ENCODE measurements at regions not wholly inside any gene's neighbourhood (a gene's known extent, or its start where the extent isn't known, plus 50 kb on each side); places are given as distances from the start of the nearest gene placed in this dataset.
"Not testable (repeated sequence)": the region's sequence is repeated elsewhere in the genome, so short reads cannot be mapped to it uniquely, and the experiment has no call there.

- no peak for DNase-seq (ENCODE audit: low spot score)
These were observed 350.7 kb upstream of the DCN start for GRCh38 chr12:91533366-91533765.

DNA sequence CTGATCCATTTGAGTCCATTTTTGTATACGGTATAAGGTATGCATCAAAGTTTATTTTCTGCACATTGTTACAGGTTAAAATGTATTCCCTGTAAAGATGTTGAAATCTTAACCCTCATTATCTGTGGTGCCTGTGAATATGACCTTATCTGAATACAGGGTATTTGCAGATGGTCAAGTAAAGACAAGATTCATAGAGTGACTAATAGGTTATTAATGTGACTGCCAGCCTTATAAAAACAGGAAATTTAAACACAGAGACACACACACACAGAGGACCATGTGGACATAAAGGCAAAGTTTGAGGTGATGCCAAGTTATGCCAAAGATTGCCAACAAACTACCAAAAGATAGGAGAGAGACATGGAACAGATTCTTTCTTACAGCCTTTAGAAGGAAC, 347.2 kb upstream of the DCN start:
- DNase-seq (ENCODE audit: low spot score) = no peak

GRCh38 chr12:91523831-91524230, 341.2 kb upstream of the DCN start:
- no peak for DNase-seq (ENCODE audit: low spot score)

GRCh38 chr12:91516695-91517047, 334.1 kb upstream of the DCN start:
- no peak for DNase-seq (ENCODE audit: low spot score)

GRCh38 chr12:91515944-91516694, 333.5 kb upstream of the DCN start:
- no peak for DNase-seq (ENCODE audit: low spot score)

- no peak for DNase-seq (ENCODE audit: low spot score)
These were observed 330.7 kb upstream of the DCN start for GRCh38 chr12:91513313-91513712.

DNA sequence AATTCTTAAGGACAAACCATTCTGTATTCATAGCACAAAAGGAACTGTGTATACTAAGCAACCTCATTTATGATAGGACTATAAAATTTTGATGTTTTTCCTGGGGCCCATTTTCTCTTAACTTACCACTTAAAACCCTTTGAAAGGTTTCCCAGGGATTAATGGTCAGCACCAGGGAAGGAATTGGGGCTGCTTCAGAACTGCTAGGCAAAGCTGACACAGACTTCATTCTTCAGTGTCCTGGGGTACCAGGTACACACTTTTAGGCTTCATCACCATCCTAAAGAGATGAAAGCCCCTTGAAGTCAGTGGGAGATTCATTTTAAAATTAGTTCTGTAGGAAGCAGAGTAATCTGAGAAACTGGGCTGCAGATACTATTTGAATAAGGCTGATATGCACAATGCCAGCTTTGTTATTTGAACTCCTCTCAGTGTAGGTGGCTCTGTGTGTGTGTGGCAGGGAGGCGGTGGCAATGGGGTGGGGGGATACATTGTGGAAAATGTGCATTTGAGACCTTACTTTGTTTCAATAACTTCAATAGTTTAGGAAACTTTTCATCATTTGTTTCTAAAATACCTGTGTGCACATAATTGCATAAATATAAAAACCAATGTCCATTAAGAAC, 329.3 kb upstream of the DCN start:
- DNase-seq (ENCODE audit: low spot score) = no peak

- no peak for DNase-seq (ENCODE audit: low spot score)
These were observed 325.1 kb upstream of the DCN start for GRCh38 chr12:91507754-91508153.

- DNase-seq (ENCODE audit: low spot score) = no peak
These were observed 323.8 kb upstream of the DCN start for GRCh38 chr12:91506452-91506851.

DNA sequence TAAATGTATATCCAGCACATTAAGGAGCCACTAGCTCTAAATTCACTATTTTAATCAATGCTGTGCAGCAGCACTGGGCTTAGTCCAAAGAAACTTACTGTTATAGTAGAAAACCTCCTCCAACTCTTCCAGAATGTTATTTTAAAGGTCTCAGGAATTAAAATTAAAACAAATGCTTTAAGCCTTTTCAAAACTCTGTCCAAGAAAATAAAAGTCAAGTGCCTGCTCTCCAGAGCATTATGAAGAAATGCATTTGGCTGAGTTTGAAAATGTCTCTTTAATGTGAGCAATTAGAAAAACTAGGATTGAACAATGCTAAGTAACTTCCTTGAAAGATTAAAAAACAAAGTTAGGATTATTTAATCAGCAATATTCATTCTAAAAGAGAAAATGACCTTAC, 322.4 kb upstream of the DCN start:
- DNase-seq (ENCODE audit: low spot score) = no peak

- DNase-seq (ENCODE audit: low spot score) = no peak
These were observed 319.6 kb upstream of the DCN start for GRCh38 chr12:91502208-91502607.

GRCh38 chr12:91496337-91496736, 313.7 kb upstream of the DCN start:
- DNase-seq (ENCODE audit: low spot score) = no peak

DNA sequence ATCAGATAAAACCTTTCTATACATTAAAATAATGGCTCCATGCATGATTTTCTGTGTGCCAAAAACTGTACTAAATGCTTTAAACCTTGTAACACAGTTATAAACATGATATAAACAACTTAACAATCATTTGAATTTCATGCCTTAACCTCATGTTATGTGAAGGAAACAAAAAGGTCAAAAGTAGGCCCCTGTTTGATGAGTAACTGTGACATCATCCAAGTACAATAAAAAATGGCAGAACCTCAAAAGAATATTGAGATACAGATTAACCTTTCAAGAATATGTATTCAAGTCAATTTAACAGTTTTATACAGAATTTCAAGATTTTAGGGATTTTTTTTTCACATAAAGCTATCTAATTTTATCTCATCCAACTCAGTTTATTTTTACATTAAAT, 310.7 kb upstream of the DCN start:
- DNase-seq (ENCODE audit: low spot score) = no peak

DNA sequence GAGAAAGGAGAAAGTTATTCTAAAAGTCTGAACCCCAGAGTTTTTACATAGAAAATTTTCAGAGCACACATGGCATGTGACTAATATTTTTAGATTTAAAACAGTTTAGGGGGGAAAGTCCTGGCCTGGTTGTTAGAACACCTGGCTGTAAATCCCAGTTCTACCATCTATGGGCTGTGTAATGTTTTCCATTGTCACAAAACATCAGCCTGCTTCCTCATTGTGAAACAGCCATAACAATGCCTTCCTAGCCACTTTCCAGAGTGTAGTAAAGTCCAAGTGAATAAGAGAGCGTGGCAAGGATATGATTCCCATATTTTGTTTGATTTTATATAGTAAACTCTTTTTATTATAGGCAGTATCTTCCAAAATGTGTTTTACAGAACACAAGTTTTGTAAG, 310.0 kb upstream of the DCN start:
- DNase-seq (ENCODE audit: low spot score) = no peak

DNA sequence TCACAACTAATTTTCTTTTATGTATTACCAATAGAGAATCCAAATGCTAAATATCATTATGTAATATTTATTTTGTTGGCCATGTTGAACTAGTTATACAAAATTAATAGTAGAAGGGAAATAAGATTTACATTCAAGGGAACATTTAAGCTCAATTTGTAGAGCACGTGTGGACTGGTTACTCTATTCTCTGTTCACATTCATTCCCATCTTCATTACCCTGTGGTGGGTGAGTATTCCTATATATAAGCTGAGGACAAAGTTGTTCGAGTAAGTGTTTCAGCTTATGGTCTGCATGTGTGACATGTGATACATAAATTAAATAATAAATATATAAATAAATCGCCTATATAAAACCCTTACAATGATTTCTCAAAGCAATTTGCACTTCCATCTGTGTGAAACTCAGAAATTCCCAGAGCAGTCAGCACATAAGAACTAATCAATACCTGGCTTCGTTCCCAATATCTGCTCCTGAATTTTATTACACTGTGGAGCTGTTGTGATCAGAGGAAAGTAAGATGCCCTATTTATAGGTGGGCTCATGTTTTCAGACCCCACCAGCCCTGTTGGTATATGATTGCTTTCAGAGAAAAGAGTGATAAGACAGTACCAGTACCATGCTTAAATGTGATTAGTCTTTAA, 308.2 kb upstream of the DCN start:
- DNase-seq (ENCODE audit: low spot score) = no peak

DNA sequence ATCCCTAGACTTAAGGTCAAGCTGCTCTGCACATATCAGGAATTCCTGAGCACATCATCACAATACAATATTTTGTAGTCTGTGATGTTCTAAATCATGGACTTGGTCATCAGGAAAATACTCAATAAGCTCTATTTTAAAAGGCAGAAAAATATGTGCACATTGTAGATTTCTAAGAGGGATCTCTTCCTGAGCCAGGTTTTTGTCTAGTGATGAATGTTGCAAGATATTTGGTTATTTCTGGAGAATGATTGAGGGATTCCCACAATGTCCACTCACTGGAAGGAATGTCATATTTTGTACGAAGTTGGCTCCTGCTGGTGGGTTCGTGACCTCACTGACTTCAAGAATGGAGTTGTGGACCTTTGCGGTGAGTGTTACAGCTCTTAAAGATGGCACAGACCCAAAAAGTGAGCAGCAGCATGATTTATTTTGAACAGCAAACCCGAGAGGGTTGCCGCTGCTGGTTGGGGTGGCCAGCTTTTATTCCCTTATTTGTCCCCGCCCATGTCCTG, 300.9 kb upstream of the DCN start:
- DNase-seq (ENCODE audit: low spot score) = no peak

DNA sequence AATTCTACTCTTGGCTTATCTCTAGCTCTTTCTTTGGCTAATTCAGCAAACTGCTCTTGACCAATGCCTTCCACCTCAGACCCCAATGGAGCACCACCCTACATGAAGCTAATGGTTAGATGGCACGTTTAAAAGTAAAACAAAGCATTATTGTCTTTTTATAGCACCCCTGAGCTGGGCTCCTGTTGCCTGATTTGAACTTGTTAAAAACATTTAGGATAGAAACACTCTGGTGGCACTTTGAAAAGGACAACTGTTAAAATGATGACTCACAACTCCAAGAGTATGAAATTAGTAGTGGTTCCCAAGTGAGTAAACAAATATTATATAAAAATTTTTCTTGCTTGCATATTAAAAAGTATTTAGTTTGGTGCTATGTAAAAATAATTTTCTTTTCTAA, 299.6 kb upstream of the DCN start:
- no peak for DNase-seq (ENCODE audit: low spot score)

DNA sequence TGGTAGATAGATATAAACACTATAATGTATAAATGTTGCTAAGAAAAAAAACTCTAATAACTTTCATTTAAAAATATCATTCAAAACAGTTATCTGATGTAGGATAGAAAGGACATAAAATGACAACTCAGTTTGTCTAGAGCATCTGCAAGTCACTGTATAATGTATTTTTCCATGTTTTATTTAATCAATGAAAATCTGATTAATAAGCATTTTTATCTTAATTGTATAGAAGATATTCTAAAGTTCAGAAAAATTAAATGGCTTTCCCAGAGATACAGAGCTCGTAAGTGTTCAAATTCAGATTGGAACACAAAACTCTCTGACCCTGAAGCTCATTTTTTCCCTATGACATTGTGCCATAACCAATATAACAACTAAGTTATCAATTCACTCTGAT, 295.9 kb upstream of the DCN start:
- no peak for DNase-seq (ENCODE audit: low spot score)

DNA sequence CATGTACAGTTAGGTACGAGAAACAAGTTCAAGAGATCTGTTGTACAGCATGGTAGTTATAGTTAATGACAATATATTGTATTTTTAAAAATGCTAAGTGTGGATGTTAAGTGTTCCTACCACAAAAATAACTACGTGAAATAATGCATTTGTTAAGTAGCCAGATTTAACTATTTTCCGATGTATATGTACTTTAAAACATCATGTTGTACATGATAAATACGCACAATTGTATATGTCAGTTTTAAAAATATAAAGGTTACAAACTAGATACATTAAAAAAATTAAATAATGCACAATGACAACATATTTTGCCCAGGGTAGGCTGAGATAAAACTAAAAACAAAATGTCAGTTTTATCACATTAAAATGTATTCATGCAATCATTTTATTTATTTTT, 285.1 kb upstream of the DCN start:
- no peak for DNase-seq (ENCODE audit: low spot score)

- DNase-seq (ENCODE audit: low spot score) = no peak
These were observed 278.4 kb upstream of the DCN start for GRCh38 chr12:91461061-91461460.

DNA sequence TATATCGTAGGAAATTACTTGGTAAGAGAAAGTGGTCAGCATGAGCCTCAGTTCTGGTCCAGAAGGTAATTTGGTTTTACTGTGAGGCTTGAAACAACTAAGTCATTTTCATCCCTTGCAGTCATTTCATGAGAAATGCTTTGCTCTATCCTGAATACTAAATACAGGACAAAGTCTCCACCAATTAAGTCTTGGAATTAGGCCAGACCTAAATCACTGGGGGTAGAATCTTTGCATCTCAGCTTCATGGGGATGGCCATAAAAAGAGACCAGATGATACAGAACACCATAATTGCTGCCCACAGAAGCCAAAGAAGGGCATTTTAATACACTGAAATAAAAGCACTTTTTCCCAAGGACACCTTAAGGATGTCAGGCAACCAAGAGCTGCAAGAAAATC, 277.9 kb upstream of the DCN start:
- no peak for DNase-seq (ENCODE audit: low spot score)

DNA sequence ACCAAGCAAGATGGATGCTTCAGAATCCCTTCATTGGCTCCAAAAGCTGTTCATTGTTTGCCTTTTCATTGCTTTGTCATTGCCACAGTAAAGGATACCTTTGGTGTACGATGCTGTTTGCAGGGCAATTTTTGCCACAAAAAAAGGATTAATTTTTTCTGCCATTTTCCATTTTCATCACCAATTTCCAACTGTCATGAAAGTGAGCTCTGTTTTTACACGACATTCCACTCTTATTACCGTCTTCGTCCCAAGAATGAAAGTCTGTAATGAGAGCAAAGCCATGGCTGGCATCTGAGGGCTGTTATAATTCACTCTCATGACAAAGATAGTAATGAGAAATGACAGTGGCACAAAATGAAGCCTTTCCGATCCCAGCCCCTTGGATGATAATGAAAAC, 272.7 kb upstream of the DCN start:
- DNase-seq (ENCODE audit: low spot score) = no peak

DNA sequence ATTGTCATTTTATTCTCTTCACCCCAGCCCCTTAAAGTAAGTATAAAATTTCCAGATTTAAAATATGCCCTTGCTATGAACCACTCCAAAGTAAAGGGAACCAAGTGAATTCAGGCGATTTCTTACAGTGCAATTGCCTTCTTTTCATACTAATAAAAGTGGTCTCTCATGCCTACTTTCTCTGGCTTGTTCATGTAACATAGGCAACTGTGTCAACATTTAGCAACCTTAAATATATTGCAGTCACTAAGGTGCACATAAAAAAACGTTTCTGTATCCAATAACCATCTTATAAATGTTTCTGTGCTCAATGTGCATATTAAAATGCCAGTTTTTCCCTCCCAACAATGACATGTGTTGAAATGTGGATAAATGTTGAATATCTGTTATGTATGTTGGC, 271.6 kb upstream of the DCN start:
- DNase-seq (ENCODE audit: low spot score) = no peak

- not testable (repeated sequence) for DNase-seq (ENCODE audit: low spot score)
These were observed 269.8 kb upstream of the DCN start for GRCh38 chr12:91452464-91452863.
